ENCODE measurements at regions not wholly inside any gene's neighbourhood (a gene's known extent, or its start where the extent isn't known, plus 50 kb on each side); places are given as distances from the start of the nearest gene placed in this dataset.

DNA sequence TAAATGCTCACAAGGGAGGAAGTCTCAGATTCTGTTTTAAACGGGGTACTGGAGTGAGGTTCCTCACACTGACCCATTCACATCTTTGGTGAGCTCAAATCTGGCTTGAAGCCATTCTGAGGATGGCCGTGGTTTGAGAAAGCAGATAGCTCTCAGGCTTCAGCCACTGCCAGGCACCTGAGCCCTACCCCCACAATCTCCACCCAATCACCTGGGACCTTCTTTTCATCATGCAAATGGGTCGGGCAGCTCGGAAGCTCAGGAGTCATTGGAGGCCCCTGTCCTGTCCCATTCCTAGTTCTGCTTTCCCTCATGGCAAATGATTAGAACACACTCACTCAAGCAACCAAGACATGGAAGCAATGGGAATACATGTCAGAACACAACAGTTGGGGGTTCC, 141.4 kb upstream of the ETS2 start:
- H3K9me3 Mint-ChIP-seq = peaks cover 3% of the 10 kb centered on the region
- H3K27ac Mint-ChIP-seq = no peak overlapping the region
- TF ChIP-seq, protein P1, sequence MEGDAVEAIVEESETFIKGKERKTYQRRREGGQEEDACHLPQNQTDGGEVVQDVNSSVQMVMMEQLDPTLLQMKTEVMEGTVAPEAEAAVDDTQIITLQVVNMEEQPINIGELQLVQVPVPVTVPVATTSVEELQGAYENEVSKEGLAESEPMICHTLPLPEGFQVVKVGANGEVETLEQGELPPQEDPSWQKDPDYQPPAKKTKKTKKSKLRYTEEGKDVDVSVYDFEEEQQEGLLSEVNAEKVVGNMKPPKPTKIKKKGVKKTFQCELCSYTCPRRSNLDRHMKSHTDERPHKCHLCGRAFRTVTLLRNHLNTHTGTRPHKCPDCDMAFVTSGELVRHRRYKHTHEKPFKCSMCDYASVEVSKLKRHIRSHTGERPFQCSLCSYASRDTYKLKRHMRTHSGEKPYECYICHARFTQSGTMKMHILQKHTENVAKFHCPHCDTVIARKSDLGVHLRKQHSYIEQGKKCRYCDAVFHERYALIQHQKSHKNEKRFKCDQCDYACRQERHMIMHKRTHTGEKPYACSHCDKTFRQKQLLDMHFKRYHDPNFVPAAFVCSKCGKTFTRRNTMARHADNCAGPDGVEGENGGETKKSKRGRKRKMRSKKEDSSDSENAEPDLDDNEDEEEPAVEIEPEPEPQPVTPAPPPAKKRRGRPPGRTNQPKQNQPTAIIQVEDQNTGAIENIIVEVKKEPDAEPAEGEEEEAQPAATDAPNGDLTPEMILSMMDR (conservative IDR thresholded peaks at IDR 0.05) = no peak
- peaks cover 14% of the 10 kb centered on the region for H3K4me1 Mint-ChIP-seq (ENCODE audit: unreplicated experiment)
- no peaks in the 10 kb centered on the region for H3K36me3 Mint-ChIP-seq
- DNase-seq (ENCODE audit: extremely low spot score, unreplicated experiment) = no peak
- no peak overlapping the region for H3K4me3 Mint-ChIP-seq
- peaks cover 73% of the 10 kb centered on the region for H3K27me3 Mint-ChIP-seq

DNA sequence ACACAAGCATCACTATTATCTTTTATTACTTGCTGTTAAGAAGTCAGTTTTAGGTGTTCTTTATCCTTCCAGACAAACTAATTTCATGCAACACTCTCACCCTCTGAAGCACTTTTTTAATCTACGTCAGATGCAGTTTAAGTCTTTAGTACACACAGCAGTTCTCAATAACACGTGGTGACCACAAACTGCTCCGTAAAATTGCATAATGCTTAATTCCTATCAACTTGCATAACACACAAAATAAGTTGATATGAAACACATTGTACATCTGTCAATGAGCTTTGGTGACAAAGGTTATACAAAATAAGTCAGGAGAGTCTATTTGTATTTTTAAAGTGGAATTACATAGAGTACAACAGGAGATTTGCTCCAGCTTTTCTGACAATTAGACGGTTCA, 140.9 kb upstream of the ETS2 start:
- H3K4me3 Mint-ChIP-seq = no peak overlapping the region
- TF ChIP-seq, protein P1 (conservative IDR thresholded peaks at IDR 0.05) = no peak
- H3K9me3 Mint-ChIP-seq = peaks cover 3% of the 10 kb centered on the region
- H3K4me1 Mint-ChIP-seq (ENCODE audit: unreplicated experiment) = peaks cover 14% of the 10 kb centered on the region
- no peaks in the 10 kb centered on the region for H3K36me3 Mint-ChIP-seq
- H3K27ac Mint-ChIP-seq = no peak overlapping the region
- no peak for DNase-seq (ENCODE audit: extremely low spot score, unreplicated experiment)
- H3K27me3 Mint-ChIP-seq = peaks cover 68% of the 10 kb centered on the region

DNA sequence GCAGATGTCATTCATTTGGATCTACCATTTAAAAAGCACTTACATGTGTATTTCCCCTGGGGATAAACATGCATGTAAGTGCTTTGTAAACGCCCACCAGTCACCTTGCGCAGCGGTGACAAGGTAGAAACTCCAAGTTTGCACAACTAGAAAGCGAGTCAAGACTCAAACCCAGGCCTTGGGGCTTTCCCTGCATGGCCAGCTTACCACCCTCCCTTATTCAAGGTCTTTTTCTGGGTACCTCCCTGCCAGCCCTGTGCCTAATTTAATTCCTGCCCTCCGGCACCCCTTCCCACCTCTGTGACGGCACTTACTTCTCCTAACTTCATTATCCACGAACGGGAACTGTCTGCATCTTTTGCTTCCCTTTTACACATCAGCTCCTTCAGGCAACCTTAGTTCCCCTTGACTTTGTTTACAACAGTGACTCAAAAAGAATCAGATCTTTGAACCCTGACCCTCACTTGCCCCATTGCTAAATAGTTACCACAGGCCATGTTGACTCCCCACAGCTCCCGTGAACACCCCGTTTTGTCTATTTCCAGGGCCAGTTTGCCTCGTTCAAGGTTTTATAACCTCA, 138.3 kb upstream of the ETS2 start:
- H3K36me3 Mint-ChIP-seq = no peaks in the 10 kb centered on the region
- peaks cover 3% of the 10 kb centered on the region for H3K9me3 Mint-ChIP-seq
- H3K4me3 Mint-ChIP-seq = no peak overlapping the region
- peaks cover 53% of the 10 kb centered on the region for H3K27me3 Mint-ChIP-seq
- DNase-seq (ENCODE audit: extremely low spot score, unreplicated experiment) = no peak
- TF ChIP-seq, protein P1 (conservative IDR thresholded peaks at IDR 0.05) = no peak
- no peak overlapping the region for H3K27ac Mint-ChIP-seq
- H3K4me1 Mint-ChIP-seq (ENCODE audit: unreplicated experiment) = peaks cover 5% of the 10 kb centered on the region

DNA sequence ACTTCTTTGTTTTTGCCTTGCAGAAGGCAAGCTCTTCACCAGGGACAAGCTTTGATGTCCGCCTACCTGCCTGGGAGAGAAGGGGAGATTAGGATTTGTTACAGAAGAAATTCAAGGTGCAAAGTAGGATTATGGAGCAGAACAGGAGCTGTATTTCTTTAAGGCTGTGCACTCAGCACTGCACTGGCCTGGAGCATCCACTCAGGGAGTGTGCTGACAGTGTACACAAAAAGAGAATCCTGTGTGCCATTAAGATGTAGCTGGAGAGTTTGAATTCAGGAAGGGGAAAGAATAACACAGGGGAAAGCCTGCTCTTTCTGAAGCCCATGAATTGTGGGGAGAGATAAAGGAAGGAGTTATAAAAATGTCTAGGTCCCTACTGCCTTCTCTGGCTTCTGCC, 137.7 kb upstream of the ETS2 start:
- Mint-ChIP-seq H3K4me1 (ENCODE audit: unreplicated experiment) (peaks cover 5% of the 10 kb centered on the region), H3K36me3 (no peaks in the 10 kb centered on the region), H3K4me3 (no peak overlapping the region), H3K9me3 (peaks cover 3% of the 10 kb centered on the region), H3K27me3 (peaks cover 53% of the 10 kb centered on the region), H3K27ac (no peak overlapping the region)
- TF ChIP-seq, protein P1 (conservative IDR thresholded peaks at IDR 0.05) = no peak
- no peak for DNase-seq (ENCODE audit: extremely low spot score, unreplicated experiment)

DNA sequence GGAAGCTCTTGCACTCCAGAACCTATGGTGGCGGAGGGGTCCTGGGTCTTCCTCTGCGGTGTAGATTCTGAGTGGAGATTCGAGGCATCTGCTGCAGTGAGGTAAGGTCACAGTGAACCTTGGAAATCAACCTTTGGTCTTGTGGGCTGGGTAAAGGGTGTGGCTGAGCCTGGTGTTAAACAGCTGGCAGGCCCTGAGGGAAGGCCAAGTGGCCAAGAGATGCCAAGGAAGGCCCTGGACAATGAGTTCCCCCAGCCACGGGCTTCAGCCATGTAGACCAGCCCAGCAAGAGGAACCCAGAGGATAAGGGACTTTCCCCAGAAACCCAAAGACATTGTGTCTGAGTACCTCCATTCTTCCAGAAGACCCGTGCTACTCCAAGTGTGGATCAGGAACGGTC, 137.2 kb upstream of the ETS2 start:
- Mint-ChIP-seq H3K36me3 (no peaks in the 10 kb centered on the region), H3K27ac (no peak overlapping the region), H3K4me1 (ENCODE audit: unreplicated experiment) (peaks cover 5% of the 10 kb centered on the region), H3K27me3 (peaks cover 53% of the 10 kb centered on the region), H3K4me3 (no peak overlapping the region), H3K9me3 (peaks cover 3% of the 10 kb centered on the region)
- no peak for DNase-seq (ENCODE audit: extremely low spot score, unreplicated experiment)
- TF ChIP-seq, protein P1 (conservative IDR thresholded peaks at IDR 0.05) = no peak

DNA sequence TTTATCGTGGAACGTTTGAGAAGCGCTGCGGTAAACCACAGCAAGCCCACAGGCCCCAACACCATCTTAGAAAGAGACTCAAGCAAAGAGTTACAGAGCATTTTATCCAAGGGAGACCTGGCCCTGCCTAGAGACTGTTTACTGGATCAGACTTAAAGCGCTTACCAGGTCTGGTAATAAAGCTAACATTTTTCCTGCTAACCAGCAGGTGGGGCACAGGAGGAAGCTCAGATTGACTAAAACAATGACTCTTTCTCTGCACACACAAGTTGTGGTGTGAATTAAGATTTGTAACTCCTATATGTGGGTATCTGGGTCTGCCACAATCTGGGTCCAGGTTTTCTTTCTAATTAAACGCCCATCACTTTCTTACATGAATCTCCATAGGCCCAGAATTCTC, 136.5 kb upstream of the ETS2 start:
- peaks cover 3% of the 10 kb centered on the region for H3K9me3 Mint-ChIP-seq

More for the DNA sequence above, 136.5 kb upstream of the ETS2 start:
- DNase-seq (ENCODE audit: extremely low spot score, unreplicated experiment) = no peak
- Mint-ChIP-seq H3K4me3 (no peak overlapping the region), H3K27me3 (peaks cover 51% of the 10 kb centered on the region), H3K4me1 (ENCODE audit: unreplicated experiment) (peaks cover 5% of the 10 kb centered on the region), H3K36me3 (no peaks in the 10 kb centered on the region), H3K27ac (no peak overlapping the region)
- TF ChIP-seq, protein P1 (conservative IDR thresholded peaks at IDR 0.05) = peak; percentile 65

Measured in type B pancreatic cell (in vitro differentiated cells).